Esophagus squamous epithelium (tissue), 5 donors: ENCODE measurements at regions not wholly inside any gene's neighbourhood (a gene's known extent, or its start where the extent isn't known, plus 50 kb on each side); places are given as distances from the start of the nearest gene placed in this dataset.

ENCODE experiments used
- DNase-seq: peaks from one replicate; lab custom pipeline; 2025; lab: John Stamatoyannopoulos, UW
- H3K27ac ChIP-seq, 4 donors: fragments of 200-600 bp; sonication (generic); one replicate each; pipeline ENCODE4 v1.5.1; 2016 to 2019; ENCODE audit warnings: mild to moderate bottlenecking in 1 of 4
- H3K27me3 ChIP-seq, 4 donors: fragments of 200-600 bp; sonication (generic); 1 replicate in 3 of 4; 2 replicates in 1 of 4; pipeline versions ENCODE4 v1.5.1 to v1.6.0; 2017 to 2021; ENCODE audit warnings: antibody characterized with exemption in 1 of 4
- H3K36me3 ChIP-seq, 3 donors: fragments of 200-600 bp; sonication (generic); one replicate each; pipeline ENCODE4 v1.5.1; 2016 to 2019
- H3K4me1 ChIP-seq, 3 donors: fragments of 200-600 bp; sonication (generic); one replicate each; pipeline ENCODE4 v1.5.1; 2017 to 2019
- H3K4me3 ChIP-seq, 4 donors: fragments of 200-600 bp; sonication (generic); 1 replicate in 3 of 4; 2 replicates in 1 of 4; pipeline ENCODE4 v1.5.1; 2016 to 2019; ENCODE audit warnings: mild to moderate bottlenecking in 2 of 4, moderate library complexity in 1 of 4
- H3K9me3 ChIP-seq, 3 donors: fragments of 200-600 bp; sonication (generic); one replicate each; pipeline ENCODE4 v1.5.1; 2016 to 2019
- POLR2A ChIP-seq, 4 donors: fragments of 450-650 bp; IDR thresholded peaks; one replicate each; pipeline ENCODE4 v1.6.1; 2017; ENCODE audit warnings: antibody characterized with exemption in 4 of 4, mild to moderate bottlenecking in 4 of 4, moderate library complexity in 3 of 4
- WGBS, 2 donors: methylation state at CpG; one replicate each; pipeline ENCODE4 v1.1.5; 2018; 5-methylcytosine and 5-hydroxymethylcytosine counted together
- intact Hi-C: fragments of 100-400 bp; cut with DNase I; formaldehyde crosslinking; loops from one replicate; pipeline ENCODE4 v1.15.0; 2022
- TF ChIP-seq, protein P1 (sequence below), 6 experiments: fragments of 450-650 bp in 4 of 6; fragments of 200-600 bp in 2 of 6; sonication (generic) in 2 of 6; IDR thresholded peaks; one replicate each; pipeline ENCODE4 v1.5.1; 2016 to 2019; ENCODE audit warnings: antibody characterized with exemption in 6 of 6, mild to moderate bottlenecking in 4 of 6, moderate library complexity in 4 of 6
- donor health status: DM: yes; HTN: yes; CAD: no.

DNA sequence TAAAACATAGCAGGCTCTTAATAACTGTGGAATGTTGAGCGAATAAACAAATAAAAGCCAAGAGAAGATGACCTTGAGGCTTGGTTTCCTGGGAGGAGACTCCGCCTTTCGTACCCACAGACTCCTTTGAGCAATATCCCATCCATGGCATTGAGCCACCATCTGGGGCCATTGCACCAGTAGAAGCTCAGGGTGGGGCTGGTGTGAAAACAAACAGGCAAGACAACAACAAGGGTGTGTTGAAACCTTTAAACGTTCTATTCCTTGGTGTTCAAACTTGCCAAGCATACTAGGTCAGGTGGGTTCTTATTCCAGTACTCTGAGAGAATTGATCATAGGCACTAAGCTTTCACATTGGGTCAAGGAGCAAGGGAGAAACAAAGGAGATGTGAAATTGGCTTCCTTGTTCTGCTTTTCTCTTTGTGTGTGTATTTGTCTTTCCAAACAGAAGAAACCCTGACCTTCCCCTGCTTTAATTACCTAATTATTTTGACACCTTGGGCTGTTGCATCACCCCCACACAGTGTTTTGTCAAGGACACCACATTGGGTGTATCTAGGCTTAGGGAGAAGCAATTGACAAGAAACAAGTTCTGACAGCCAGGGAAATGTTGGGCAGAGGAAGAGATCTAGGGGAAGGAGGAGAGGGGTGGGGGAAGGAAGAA, 105.1 kb upstream of the BCL6 start:
- H3K27ac ChIP-seq = peak overlapping the region; percentile 38 to 77 (median 60)
- H3K36me3 ChIP-seq = no peaks in the 10 kb centered on the region
- H3K27me3 ChIP-seq = peaks cover 0 to 3% (median 0%) of the 10 kb centered on the region in 4 donors
- no peak overlapping the region for H3K4me3 ChIP-seq
- peaks cover 0 to 38% (median 14%) of the 10 kb centered on the region in 3 donors for H3K4me1 ChIP-seq
- H3K9me3 ChIP-seq = peaks cover 0 to 10% (median 0%) of the 10 kb centered on the region in 3 donors
- WGBS, 2 donors = 47 to 53% methylated on average over 4 of the region's 4 CpGs
- no peak for DNase-seq
- TF ChIP-seq, protein P1, sequence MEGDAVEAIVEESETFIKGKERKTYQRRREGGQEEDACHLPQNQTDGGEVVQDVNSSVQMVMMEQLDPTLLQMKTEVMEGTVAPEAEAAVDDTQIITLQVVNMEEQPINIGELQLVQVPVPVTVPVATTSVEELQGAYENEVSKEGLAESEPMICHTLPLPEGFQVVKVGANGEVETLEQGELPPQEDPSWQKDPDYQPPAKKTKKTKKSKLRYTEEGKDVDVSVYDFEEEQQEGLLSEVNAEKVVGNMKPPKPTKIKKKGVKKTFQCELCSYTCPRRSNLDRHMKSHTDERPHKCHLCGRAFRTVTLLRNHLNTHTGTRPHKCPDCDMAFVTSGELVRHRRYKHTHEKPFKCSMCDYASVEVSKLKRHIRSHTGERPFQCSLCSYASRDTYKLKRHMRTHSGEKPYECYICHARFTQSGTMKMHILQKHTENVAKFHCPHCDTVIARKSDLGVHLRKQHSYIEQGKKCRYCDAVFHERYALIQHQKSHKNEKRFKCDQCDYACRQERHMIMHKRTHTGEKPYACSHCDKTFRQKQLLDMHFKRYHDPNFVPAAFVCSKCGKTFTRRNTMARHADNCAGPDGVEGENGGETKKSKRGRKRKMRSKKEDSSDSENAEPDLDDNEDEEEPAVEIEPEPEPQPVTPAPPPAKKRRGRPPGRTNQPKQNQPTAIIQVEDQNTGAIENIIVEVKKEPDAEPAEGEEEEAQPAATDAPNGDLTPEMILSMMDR (IDR thresholded peaks at IDR 0.05) = no peak
- no peak for TF ChIP-seq POLR2A (IDR thresholded peaks at IDR 0.05)
- intact Hi-C loops = no loop called here

- no peaks in the 10 kb centered on the region for H3K27me3 ChIP-seq
- 41 to 53% methylated on average over 4 of the region's 5 CpGs for WGBS, 2 donors
- TF ChIP-seq, protein P1 (IDR thresholded peaks at IDR 0.05) = no peak
- TF ChIP-seq POLR2A (IDR thresholded peaks at IDR 0.05) = no peak
- peaks cover 0 to 10% (median 0%) of the 10 kb centered on the region in 3 donors for H3K9me3 ChIP-seq
- H3K27ac ChIP-seq = peak overlapping the region; percentile 46 to 77 (median 69)
- intact Hi-C loops = no loop called here
- no peaks in the 10 kb centered on the region for H3K36me3 ChIP-seq
- H3K4me3 ChIP-seq = no peak overlapping the region
- DNase-seq = no peak
- H3K4me1 ChIP-seq = peaks cover 0 to 38% (median 14%) of the 10 kb centered on the region in 3 donors
Measured at GRCh38 chr3:187852842-187853730, 107.8 kb upstream of the BCL6 start.

DNA sequence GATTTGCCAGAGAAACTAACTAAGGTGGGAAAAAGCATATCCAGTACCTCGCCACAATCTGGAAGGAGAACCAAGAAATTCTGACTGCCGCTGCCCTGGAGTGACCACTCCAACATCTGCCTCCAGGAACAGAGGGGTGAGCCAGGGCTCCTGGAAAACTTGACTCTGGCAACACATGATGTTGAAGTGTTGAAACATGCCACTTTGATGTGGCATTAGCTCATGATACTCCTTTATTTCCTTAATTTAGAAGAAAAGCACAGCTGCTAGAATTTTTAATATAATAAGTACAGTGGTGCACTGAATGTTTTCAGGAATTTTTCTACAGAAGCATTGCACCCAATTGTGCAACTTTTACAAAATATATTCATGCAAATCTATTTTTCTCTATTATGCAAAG, 109.9 kb upstream of the BCL6 start:
- intact Hi-C loops = no loop called here
- 88 to 100% methylated on average over 1 to 2 of the region's 2 CpGs for WGBS, 2 donors

DNA sequence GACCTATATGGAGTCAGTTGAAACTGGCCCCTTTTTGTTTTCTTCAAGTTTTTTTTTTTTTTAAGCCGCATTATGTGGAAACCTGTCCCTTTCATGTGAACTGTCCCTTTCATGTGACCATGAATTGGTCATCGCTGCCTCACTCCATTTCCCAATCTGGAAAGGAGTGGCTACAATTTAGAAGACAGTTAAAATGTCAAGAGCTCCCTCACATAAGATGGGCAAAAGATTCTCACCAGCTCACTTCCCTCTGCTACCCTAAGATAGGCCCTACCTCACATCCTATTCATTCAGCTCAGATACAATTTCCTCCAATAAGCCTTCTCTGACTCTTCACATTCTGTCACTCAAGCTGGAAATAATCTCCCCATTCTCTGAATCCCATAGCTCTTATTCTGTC, 111.3 kb upstream of the BCL6 start:
- intact Hi-C loops = no loop called here
- no peaks in the 10 kb centered on the region for H3K36me3 ChIP-seq
- no peak overlapping the region for H3K4me3 ChIP-seq
- H3K4me1 ChIP-seq = peaks cover 0 to 16% (median 3%) of the 10 kb centered on the region in 3 donors
- DNase-seq = no peak
- TF ChIP-seq POLR2A (IDR thresholded peaks at IDR 0.05) = no peak
- TF ChIP-seq, protein P1 (IDR thresholded peaks at IDR 0.05) = no peak
- 88 to 92% methylated on average over 2 of the region's 2 CpGs for WGBS, 2 donors
- H3K27ac ChIP-seq = no peak overlapping the region
- peaks cover 0 to 14% (median 6%) of the 10 kb centered on the region in 3 donors for H3K9me3 ChIP-seq
- H3K27me3 ChIP-seq = no peaks in the 10 kb centered on the region

More for the DNA sequence above, 109.9 kb upstream of the BCL6 start:
- H3K27me3 ChIP-seq = no peaks in the 10 kb centered on the region
- H3K4me3 ChIP-seq = no peak overlapping the region
- H3K4me1 ChIP-seq = peaks cover 0 to 30% (median 9%) of the 10 kb centered on the region in 3 donors
- H3K36me3 ChIP-seq = no peaks in the 10 kb centered on the region
- no peak for TF ChIP-seq POLR2A (IDR thresholded peaks at IDR 0.05)
- TF ChIP-seq, protein P1 (IDR thresholded peaks at IDR 0.05) = no peak
- H3K9me3 ChIP-seq = peaks cover 0 to 10% (median 0%) of the 10 kb centered on the region in 3 donors
- no peak for DNase-seq
- H3K27ac ChIP-seq = no peak overlapping the region

DNA sequence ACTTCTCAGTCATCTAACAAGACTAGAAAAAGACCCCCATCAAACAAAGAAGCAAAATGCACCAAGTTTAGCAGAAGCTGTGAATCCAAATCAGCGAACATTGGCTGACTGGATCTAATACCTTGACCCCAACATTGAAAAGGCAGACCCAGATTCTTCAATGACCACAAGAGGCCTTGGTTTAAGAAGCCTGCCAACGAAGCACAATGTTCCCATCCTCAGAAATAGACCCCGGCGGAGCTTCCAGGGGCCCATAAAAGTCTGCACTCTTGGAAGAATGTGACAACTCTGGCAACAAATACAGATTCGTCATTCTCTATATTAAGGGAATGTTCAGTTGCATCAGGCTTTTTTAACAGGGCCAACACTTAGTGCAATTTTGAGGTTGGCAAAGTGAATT, 112.8 kb upstream of the BCL6 start:
- DNase-seq = no peak
- H3K9me3 ChIP-seq = peaks cover 0 to 9% (median 6%) of the 10 kb centered on the region in 3 donors
- H3K36me3 ChIP-seq = no peaks in the 10 kb centered on the region
- no peak overlapping the region for H3K4me3 ChIP-seq
- H3K27ac ChIP-seq = no peak overlapping the region
- TF ChIP-seq, protein P1 (IDR thresholded peaks at IDR 0.05) = no peak
- no peak for TF ChIP-seq POLR2A (IDR thresholded peaks at IDR 0.05)
- WGBS, 2 donors = 84 to 87% methylated on average over 5 of the region's 5 CpGs
- H3K4me1 ChIP-seq = peaks cover 0 to 7% (median 0%) of the 10 kb centered on the region in 3 donors
- H3K27me3 ChIP-seq = no peaks in the 10 kb centered on the region
- intact Hi-C loops = no loop called here
